ENCODE measurements at regions not wholly inside any gene's neighbourhood (a gene's known extent, or its start where the extent isn't known, plus 50 kb on each side); places are given as distances from the start of the nearest gene placed in this dataset.

DNA sequence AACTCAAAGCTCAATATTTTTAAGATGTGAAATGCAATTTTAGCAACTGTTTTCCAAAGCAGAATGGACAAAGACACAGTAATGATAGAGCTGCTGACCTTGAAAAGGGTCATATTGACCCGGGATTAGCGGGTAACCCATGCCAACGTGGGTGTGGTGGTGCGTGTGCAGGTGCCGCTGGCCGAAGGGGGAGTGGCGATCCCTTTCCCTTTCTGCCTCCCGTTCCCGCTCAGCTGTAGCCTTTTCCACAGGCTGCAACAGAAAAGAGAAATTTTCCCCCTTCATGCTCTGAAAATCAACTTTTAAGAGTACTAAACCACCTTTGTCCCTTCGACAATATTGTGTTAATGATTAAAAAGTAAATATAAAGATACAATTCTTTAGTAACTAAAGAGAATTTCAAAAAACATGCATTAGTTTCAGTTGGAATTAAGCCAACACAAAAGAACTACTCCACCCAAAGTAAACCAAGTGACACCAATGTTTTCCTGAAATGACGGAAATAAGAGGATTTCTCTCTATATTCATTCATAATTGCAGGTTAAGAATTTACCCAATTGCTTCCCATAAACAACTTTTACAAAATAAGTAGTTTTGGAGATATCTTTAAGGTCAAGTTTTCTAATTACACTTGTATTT, 105.2 kb downstream of the ZNF608 start:
- peak overlapping the region in 2 of 4 donors; percentile 14 to 43 for H3K27ac ChIP-seq
- H3K36me3 ChIP-seq, result peaks cover 0 to 26% (median 3%) of the 10 kb centered on the region in 4 donors
- no peak for TF ChIP-seq POLR2A (IDR thresholded peaks at IDR 0.05)
- H3K4me1 ChIP-seq, result peaks cover 0 to 11% (median 6%) of the 10 kb centered on the region in 4 donors
- DNase-seq (peak in 1 of 2 donors; percentile 11), ATAC-seq (ENCODE audit: low FRiP score in 2 of 2) (no peak)
- no peaks in the 10 kb centered on the region for H3K9me3 ChIP-seq
- WGBS, 2 donors, result 53 to 59% methylated on average over 11 of the region's 11 CpGs
- H3K4me3 ChIP-seq, result no peak overlapping the region
- H3K27me3 ChIP-seq, result no peaks in the 10 kb centered on the region

- H3K4me1 ChIP-seq, result peaks cover 5 to 15% (median 9%) of the 10 kb centered on the region in 4 donors
- H3K4me3 ChIP-seq, result no peak overlapping the region
- no peak for ATAC-seq (ENCODE audit: low FRiP score in 2 of 2)
- no peak for DNase-seq
- 89 to 97% methylated on average over 4 of the region's 4 CpGs for WGBS, 2 donors
- H3K27me3 ChIP-seq, result no peaks in the 10 kb centered on the region
- H3K9me3 ChIP-seq, result no peaks in the 10 kb centered on the region
- no peak overlapping the region for H3K27ac ChIP-seq
- H3K36me3 ChIP-seq, result peaks cover 0 to 24% (median 3%) of the 10 kb centered on the region in 4 donors
- no peak for TF ChIP-seq POLR2A (IDR thresholded peaks at IDR 0.05)
These were observed 107.3 kb downstream of the ZNF608 start for GRCh38 chr5:124639095-124639665.

GRCh38 chr5:124637011-124637410, 109.4 kb downstream of the ZNF608 start:
- Histone ChIP-seq H3K27me3 (no peaks in the 10 kb centered on the region), H3K36me3 (peaks cover 0 to 13% (median 1%) of the 10 kb centered on the region in 4 donors), H3K4me3 (no peak overlapping the region), H3K4me1 (peaks cover 5 to 15% (median 10%) of the 10 kb centered on the region in 4 donors), H3K9me3 (no peaks in the 10 kb centered on the region), H3K27ac (no peak overlapping the region)
- no peak for TF ChIP-seq POLR2AphosphoS5 (IDR thresholded peaks at IDR 0.05)
- TF ChIP-seq, protein P1, sequence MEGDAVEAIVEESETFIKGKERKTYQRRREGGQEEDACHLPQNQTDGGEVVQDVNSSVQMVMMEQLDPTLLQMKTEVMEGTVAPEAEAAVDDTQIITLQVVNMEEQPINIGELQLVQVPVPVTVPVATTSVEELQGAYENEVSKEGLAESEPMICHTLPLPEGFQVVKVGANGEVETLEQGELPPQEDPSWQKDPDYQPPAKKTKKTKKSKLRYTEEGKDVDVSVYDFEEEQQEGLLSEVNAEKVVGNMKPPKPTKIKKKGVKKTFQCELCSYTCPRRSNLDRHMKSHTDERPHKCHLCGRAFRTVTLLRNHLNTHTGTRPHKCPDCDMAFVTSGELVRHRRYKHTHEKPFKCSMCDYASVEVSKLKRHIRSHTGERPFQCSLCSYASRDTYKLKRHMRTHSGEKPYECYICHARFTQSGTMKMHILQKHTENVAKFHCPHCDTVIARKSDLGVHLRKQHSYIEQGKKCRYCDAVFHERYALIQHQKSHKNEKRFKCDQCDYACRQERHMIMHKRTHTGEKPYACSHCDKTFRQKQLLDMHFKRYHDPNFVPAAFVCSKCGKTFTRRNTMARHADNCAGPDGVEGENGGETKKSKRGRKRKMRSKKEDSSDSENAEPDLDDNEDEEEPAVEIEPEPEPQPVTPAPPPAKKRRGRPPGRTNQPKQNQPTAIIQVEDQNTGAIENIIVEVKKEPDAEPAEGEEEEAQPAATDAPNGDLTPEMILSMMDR (IDR thresholded peaks at IDR 0.05), result no peak
- no peak for TF ChIP-seq EP300 (IDR thresholded peaks at IDR 0.05)
- TF ChIP-seq POLR2A (IDR thresholded peaks at IDR 0.05), result no peak
- WGBS, 2 donors, result 90 to 92% methylated on average over 3 of the region's 3 CpGs
- DNase-seq (no peak), ATAC-seq (ENCODE audit: low FRiP score in 2 of 2) (no peak)

DNA sequence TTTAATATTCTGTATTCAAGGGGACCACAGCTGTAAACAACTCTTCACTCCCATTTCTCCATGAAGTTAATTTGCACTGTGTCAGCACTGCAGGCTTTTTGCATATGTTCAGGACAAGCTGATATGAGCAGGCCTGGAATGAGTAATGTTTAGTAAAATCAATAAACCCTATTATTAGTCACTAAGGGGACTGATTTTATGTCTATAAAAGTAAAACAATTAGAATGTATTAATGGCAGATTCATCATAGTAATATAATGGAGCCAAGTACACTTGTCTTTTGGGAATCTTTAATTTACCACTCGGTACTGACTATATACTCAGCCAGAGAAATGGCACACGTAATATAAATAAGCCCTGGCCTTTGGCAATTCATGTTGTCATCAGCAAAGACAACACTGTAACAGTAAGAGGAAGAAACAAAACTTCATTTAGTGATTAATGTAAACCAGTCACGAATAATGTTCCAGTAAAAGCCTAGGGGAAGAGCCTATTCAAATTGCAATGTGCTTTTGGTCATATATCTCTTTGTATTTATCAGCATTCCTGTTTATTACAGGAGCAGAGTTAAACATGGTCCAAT, 111.6 kb downstream of the ZNF608 start:
- H3K27me3 ChIP-seq, result no peaks in the 10 kb centered on the region
- TF ChIP-seq POLR2A (IDR thresholded peaks at IDR 0.05), result no peak
- TF ChIP-seq EP300 (IDR thresholded peaks at IDR 0.05), result peak in 1 of 4 donors; percentile 47
- peaks cover 0 to 13% (median 1%) of the 10 kb centered on the region in 4 donors for H3K36me3 ChIP-seq
- no peak for DNase-seq
- H3K27ac ChIP-seq, result no peak overlapping the region
- ATAC-seq (ENCODE audit: low FRiP score in 2 of 2), result no peak
- no peak overlapping the region for H3K4me3 ChIP-seq
- WGBS, 2 donors, result 59 to 60% methylated on average over 3 of the region's 3 CpGs
- no peaks in the 10 kb centered on the region for H3K9me3 ChIP-seq
- H3K4me1 ChIP-seq, result peaks cover 0 to 7% (median 5%) of the 10 kb centered on the region in 4 donors

DNA sequence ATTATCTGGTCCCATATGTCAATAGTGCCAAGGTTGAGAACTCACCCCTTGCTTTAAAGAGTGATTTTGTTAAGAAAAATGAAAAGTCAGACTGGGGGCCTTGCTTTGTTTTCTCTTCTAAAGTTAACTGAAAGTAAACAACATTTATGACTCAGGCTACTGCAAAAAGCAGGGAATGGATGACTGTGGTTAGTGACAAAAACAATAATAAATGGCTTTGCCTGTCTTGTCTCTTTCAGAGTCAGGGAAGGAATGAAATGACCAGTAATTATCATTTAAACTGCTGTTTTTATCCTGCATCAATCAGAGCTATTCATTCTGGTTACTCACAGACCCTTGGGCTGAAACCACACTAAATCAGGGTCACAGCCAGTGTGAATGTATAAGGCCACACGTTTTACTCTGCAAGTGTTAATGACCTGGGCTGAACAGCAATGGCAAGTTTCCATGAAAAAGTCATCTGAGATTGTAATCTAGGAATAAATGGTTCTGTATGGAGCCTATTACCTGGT, 112.2 kb downstream of the ZNF608 start:
- H3K27me3 ChIP-seq, result no peaks in the 10 kb centered on the region
- H3K4me1 ChIP-seq, result peaks cover 0 to 7% (median 5%) of the 10 kb centered on the region in 4 donors
- WGBS, 2 donors, result 25 to 59% methylated on average over 1 of the region's 1 CpG
- no peak overlapping the region for H3K4me3 ChIP-seq
- H3K9me3 ChIP-seq, result no peaks in the 10 kb centered on the region
- DNase-seq (no peak), ATAC-seq (ENCODE audit: low FRiP score in 2 of 2) (no peak)
- H3K27ac ChIP-seq, result no peak overlapping the region
- H3K36me3 ChIP-seq, result peaks cover 0 to 9% (median 1%) of the 10 kb centered on the region in 4 donors
- TF ChIP-seq POLR2AphosphoS5 (IDR thresholded peaks at IDR 0.05) (no peak), EP300 (IDR thresholded peaks at IDR 0.05) (no peak), POLR2A (IDR thresholded peaks at IDR 0.05) (no peak)
- TF ChIP-seq, protein P1 (IDR thresholded peaks at IDR 0.05), result no peak

- no peak for DNase-seq
- Histone ChIP-seq H3K27ac (no peak overlapping the region), H3K9me3 (no peaks in the 10 kb centered on the region), H3K4me1 (peaks cover 0 to 7% (median 5%) of the 10 kb centered on the region in 4 donors), H3K4me3 (no peak overlapping the region), H3K36me3 (peaks cover 0 to 3% (median 0%) of the 10 kb centered on the region in 4 donors), H3K27me3 (no peaks in the 10 kb centered on the region)
- ATAC-seq (ENCODE audit: low FRiP score in 2 of 2), result no peak
- WGBS, 2 donors, result 93 to 94% methylated on average over 5 of the region's 5 CpGs
- TF ChIP-seq POLR2AphosphoS5 (IDR thresholded peaks at IDR 0.05), result no peak
- TF ChIP-seq EP300 (IDR thresholded peaks at IDR 0.05), result no peak
- TF ChIP-seq, protein P1 (IDR thresholded peaks at IDR 0.05), result no peak
- TF ChIP-seq POLR2A (IDR thresholded peaks at IDR 0.05), result no peak
These were observed 113.2 kb downstream of the ZNF608 start for GRCh38 chr5:124633209-124633608.
